Embryonic facial prominence (tissue), 1 donor: ENCODE measurements at regions not wholly inside any gene's neighbourhood (a gene's known extent, or its start where the extent isn't known, plus 50 kb on each side); places are given as distances from the start of the nearest gene placed in this dataset.

Experiments
- DNase-seq: peaks from one replicate; pipeline ENCODE4 v3.0.0-alpha.2; 2016; ENCODE audit errors: extremely low spot score

GRCh38 chr9:134585746-134586706 lies 55.6 kb upstream of the COL5A1 start:
- DNase-seq, result no peak

- no peak for DNase-seq
These were observed 51.9 kb upstream of the COL5A1 start for GRCh38 chr9:134589748-134590147.

- DNase-seq, result no peak
These were observed 51.1 kb upstream of the COL5A1 start for GRCh38 chr9:134590240-134591081.

GRCh38 chr9:134591082-134591571 lies 50.5 kb upstream of the COL5A1 start:
- DNase-seq, result no peak

- no peak for DNase-seq
These were observed 50.0 kb upstream of the COL5A1 start for GRCh38 chr9:134591573-134591981.
